HG02623 (cell line): ENCODE measurements at regions not wholly inside any gene's neighbourhood (a gene's known extent, or its start where the extent isn't known, plus 50 kb on each side); places are given as distances from the start of the nearest gene placed in this dataset.

ENCODE experiments used
- ATAC-seq: cut with Tn5 transposase; IDR thresholded peaks from one replicate; pipeline ENCODE4 v1.9.1; 2021; ENCODE audit warnings: moderate library complexity; ENCODE audit not compliant: unreplicated experiment

DNA sequence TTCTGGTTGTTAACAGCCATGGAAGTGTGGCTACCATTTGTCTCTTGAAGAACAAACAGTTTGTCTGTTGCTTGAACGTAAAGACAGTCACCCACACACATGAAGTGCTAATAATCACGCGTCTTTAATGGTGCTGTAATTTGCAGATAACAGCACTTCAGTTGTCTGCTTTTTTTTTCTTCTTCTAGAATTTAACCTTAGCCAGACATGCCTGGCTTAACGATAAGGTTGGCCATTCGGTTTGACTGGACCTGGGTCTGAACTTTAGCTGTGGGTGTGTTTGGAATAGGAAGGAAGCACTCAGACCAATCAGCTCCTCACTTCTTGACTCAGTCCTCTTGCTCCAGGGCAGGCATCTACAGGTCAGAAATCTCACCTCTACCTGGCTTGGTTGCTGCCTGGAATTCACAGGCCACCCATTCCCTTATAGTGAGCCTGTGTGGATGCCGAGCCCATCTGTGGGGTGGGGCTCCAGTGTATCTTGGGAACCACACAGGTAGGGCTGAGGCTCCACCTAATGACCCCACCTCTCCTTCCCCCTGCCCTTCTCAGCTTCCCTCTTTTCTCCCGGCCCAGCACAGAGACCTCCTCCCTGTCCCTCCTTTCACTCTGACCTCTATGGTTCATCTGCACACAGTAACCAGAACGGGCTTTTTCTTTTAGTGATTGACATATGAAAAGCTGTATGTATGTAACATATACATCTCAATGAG lies 246.4 kb upstream of the PWP1 start:
- no peak for ATAC-seq

DNA sequence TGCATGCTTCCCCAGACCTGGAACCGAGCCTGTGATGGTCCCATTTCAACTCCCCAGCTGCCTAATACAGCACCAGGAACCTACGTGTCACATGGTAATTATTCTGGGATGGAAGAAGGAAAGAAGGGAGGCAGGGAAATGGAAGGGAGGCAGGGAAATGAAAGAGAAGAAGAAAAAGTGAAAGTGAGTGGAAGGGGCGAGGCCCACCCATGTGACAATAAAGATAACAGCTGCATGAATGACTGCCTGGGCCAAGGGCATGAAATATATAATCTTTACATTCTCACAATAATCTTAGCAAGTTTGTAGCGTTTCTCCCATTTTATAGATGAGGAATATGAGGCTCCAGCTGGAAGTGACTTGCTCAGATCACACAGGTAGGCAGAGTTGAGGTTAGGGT lies 245.0 kb upstream of the PWP1 start:
- no peak for ATAC-seq

DNA sequence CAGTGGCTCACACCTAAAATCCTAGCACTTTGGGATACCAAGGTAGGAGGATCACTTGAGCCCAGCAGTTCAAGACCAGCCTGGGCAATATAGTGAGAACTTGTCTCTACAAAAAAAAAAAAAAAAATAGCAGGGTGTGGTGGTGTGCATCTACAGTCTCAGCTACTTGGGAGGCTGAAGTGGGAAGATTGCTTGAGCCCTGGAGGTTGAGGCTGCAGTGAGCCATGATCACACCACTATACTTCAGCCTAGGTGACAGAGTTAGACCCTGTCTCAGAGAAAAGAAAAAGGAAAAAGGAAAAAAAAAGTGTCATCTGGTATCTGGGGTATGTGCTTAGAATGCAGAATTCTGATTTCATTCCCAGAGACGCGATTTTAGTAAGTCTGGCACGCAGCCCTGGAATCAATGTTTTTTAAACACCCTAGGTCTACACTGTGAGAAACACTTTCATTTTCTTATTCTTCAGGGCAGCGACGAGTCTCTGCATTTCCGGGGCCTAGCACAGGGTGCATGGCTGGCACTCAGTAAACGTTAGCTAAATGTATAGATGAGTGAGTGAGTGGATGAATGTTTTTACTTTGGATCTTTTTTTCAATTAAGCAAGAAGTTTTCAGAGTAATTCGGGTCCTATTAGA lies 243.8 kb upstream of the PWP1 start:
- ATAC-seq = no peak

DNA sequence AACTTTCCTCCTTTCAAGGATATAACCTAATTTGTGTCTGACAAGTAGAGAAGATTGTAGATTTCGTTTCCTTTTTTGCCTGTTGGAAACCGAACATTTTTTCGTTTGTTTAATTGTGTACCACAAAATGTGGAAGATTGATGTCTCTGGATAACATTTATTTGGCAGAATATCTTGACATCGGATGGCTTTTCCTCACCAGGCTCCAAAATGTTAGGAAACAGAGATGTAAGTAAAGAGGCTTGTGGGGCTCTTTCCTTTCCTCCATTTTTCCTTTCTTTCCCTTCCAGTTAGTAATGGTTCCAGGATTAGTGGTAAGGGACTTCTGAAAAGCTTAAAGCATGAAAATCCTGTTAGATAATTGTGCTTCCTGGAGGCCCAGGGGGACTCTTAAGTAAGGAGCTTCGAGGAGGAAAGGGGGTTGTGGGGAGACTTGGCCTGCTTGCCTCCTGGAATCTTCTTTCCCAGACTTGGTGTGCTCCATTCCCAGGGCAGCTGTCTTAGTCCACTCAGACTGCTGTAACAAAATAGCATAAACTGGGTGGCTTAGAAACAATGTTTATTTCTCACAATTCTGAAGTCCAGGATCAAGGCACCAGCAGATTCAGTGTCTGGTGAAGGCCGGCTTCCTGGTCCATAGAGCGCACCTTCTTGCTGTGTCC lies 243.1 kb upstream of the PWP1 start:
- no peak for ATAC-seq

DNA sequence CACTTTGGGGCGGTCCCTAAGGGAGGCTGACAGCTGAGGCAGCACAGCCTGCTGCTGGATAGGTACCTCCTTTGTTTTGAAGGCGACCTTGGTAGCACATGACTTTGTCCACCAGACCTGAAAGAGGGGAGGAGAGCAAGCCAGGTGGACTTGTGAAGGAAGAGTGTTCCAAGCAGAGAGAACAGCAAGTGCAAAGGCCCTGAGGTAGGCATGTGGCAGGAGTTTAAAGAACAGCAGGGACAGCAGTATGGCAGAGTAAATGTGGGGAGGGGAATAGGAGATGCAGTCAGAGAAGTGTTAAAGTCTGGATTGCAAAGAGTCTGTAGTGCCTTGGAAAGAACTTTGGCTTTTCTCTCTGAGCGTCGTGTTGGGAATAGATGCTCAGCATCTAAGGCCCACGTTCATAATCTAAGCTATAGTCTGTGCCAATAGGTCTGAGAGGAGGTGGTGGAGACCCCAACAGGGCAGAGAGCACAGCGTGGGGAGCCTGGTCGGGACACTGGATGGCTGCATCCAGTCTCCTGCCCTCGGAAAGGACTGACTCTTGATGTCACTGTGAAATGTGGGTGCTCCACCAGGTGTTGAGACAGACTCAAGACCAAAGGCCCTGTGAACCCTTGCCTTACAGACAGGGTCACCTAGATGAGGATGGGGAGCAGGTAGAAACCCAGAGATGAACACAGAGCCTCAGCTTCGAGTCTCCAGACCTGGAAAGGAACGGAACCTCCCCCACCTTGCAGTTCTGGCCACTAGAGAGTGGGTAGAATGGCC lies 242.1 kb upstream of the PWP1 start:
- ATAC-seq = no peak

DNA sequence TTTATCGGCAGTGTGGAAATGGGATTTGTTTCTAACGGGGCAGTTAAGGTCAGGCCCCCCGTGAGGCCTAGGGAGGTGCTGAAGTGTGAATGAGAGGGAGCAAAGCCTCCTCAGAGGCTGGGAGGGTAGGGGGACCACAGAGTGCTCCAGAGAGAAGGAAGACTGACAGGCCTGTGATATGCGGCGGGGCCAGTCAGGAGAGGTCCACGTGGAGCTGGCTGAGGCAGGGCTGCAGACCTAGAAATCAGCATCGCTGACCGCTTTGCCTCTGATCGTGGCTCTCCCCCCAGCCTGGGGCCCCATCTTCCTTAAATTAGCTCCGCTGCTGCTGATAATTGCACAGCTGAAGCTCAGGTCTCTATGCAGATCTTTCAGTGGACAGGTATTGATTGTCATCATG lies 240.8 kb upstream of the PWP1 start:
- no peak for ATAC-seq

DNA sequence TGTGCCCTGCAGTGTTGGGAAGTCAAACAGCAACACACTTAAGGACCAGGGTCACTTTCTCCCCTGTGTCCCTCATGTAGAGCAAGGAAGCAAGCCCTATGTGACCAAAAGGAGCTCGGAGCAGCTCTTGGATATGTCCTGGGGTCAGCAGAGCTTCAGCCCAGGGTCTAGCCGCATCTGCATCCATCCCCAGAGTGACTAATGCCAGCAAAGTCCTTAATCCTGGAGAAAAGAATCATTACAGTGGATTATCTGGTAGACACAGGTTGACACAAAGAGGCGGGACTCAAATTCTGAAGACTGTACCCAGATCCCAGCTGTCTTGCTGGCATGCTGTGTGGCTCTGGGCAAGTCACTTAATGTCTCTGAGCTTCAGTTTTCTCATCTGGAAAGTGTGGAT lies 239.1 kb upstream of the PWP1 start:
- ATAC-seq = no peak

DNA sequence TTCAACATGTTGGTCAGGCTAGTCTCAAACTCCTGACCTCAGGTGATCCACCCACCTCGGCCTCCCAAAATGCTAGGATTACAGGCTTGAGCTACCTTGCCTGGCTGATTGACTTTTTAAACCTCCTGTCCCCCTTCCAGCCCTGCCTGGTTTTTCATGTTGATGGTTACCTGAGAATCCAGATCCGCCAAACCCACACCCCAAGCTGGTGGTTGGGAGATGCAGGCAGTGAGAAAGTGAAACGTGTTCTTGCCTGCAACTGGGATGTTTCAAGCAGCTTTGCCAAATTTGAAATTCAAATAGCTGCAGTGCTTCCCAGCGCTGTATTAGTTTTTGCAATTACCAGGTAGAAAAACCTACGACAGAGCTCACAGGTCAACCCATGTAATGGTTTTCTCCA lies 238.3 kb upstream of the PWP1 start:
- no peak for ATAC-seq

DNA sequence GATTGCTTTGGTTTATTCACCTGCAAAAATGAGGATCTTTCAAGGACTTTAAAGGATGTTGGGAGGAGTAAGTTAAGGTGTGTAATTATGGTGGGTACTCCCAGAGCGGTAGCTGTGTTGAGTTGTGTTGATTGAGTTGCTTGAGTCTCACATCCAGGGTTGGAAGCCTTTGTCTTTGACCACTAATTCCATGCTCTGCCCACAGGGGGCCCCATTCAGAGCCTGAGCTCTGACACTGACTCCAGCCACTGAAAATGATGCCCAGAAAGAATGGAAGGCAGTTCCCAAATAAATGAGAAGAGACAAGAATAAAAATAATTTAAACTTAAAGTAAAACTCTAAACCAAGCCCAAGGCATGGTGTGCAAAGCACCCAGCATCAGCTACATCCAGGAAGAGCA lies 237.4 kb upstream of the PWP1 start:
- no peak for ATAC-seq

DNA sequence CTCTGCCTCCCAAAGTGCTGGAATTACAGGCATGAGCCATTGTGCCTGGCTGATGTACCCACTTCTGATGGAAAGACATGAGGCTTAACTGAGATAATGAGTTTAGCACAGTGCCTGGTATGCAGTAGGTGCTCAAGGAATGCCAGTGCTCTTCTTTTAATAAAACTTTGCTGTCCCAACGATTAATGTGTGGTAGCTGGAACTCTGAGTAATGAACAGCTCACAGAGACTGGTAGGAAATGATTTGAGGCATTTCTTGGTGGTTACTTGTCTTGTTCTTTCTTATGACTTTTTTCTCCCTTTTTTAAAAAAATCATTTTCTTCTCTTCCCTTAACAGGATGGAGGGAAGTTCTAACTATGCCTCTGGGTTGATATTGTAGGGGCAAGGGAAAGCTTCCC lies 235.7 kb upstream of the PWP1 start:
- no peak for ATAC-seq

DNA sequence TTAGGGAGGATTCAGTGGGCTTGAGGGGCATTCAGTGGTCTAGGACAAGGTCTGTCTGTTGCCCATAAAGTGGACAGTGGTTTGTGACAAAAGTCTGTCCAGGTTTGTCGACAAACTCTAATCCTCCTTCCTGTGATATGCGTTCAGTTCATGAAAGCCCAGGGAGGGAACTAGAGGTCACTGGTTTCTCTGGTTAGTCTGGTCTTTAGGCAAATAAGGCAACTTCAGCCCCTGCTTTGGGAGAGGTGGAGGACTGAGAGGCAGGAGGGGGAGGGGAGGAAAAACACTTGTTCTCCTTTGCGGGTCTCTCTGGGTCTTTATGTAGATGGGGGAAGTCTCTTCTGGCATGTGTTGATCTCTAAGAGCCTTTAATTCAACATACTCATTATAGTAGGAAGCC lies 235.1 kb upstream of the PWP1 start:
- ATAC-seq = no peak

DNA sequence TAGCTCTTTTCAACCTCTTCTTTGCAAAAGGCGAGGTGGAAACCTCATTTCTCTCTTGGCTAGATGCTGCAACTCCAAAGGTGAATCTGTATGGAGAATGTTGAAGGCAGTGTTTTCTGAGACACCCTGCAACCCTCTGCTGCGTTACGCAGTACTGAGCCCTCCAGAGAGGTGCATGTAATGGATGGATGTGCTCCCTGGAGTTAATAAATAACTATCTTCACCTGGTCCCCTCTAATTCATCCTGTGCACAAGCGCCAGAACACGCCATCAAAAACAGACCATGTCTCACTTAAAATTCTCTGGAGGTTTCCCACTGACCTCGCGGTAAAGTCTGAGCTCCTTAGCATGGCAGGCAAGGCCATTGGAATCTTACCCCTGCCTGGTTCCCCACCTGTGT lies 234.4 kb upstream of the PWP1 start:
- no peak for ATAC-seq

DNA sequence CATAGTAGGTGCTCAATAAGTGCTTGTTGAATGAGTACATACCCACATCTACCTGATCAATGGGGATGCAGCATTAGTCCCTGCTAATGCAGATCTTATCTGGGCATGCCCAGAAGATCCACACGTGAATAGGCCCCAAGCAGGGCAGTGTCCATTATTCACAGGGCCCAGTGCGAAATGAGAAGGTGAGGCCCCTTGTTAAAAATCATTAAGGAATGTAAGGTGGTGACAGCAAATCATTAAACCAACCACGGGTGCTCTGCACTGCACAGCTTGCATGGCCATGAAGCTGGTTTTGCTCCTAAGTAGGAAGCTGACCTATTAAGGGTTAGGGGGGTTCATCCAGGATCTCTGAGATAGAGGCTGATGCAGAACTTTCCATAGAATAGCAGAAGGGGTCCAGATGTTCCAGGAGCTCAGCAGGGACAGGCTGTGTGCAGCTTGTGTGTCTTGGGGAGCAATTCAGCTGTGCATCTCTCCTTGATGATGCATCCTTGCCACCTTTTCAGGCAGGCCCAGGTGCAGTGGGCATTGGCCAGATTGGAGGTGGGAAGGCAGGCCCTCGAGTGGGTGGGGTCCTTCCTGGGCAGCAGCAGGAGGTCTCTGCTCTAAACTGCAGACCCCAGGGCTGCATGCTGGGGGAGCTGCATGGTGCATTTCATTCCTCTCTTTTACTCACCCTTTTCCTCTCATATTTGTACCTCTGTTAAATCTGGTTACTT lies 231.3 kb upstream of the PWP1 start:
- ATAC-seq = no peak

DNA sequence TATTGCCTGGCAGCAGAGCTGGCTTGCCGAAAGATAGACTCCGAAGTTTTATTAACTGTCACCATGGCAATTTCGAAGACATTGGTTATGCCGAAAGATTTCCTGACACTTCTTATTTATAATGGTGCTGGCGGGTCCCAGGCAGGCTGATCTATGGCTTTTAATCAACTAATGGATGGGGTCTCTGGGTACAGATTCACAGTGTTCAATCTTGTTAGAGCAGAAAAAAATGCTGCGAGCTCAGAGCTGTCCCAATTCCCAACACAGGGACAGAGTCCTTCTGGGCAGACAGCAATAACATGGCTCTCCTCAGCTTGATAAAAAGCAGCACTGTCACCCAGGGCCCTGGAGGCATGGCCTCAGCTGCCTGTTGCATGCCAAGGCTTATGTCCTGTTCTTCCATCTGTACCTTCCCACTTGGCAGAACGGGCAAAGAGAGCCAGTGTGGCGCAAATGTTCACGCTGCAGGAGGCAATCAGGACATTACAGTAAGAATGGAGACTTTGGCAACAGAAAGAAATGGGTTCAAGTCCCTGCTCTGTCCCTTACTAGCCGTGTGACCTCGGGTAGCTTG lies 228.2 kb upstream of the PWP1 start:
- no peak for ATAC-seq

DNA sequence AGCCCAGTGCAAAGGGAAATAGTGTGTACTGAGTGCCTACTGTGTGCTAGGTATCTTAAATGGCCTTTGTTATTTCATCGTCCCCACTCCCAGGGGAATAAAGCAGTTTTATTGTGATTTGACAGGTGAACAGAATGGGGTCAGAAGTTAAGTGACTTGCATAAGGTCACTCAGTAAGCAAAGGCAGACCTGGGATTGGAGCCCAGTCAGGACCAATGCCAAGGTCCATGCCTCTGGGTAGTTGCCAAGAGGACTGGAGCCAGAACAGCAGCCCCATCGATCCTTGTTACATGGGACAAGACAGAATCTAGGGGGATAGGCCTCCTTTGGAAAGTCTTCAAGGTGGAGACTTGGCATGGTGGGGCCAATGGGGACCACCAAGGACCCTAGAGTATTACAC lies 227.4 kb upstream of the PWP1 start:
- ATAC-seq = no peak

DNA sequence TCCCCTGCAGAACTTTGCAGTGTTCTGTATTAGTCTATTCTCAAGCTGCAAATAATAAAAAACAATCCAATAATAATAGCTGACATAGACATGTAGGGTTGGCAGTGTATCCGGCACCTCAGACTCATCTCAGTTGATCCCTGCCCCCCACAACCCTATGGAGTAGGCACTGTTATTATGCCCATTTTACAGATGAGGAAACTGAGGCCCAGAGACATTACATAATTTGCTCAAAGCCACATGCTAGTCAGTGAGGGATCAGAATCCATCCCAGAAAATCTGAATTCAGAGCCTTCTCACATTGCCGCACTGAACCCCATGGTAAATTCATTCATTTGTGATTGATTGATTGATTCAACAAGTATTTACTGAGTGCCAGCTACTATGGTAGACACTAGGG lies 226.6 kb upstream of the PWP1 start:
- no peak for ATAC-seq

DNA sequence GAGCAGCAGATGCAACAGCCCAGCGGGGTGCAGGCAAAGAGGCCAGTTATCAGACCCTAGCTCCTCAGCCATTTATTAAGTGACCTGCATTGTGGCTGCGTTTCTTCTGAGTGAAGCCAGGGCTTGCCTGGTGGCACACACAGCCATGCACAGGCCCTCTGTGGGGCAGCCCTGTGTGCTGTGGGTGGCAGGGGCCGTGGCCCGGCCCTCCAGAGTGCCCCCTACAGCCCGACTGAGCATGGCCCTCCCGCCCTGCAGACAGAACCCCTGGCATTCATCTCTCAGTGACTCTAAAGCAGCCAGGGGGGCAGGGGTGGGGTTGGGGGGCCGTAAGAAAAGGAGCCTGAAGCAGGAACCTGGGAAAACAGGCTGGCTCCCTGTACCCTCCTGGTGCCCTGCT lies 226.0 kb upstream of the PWP1 start:
- no peak for ATAC-seq

DNA sequence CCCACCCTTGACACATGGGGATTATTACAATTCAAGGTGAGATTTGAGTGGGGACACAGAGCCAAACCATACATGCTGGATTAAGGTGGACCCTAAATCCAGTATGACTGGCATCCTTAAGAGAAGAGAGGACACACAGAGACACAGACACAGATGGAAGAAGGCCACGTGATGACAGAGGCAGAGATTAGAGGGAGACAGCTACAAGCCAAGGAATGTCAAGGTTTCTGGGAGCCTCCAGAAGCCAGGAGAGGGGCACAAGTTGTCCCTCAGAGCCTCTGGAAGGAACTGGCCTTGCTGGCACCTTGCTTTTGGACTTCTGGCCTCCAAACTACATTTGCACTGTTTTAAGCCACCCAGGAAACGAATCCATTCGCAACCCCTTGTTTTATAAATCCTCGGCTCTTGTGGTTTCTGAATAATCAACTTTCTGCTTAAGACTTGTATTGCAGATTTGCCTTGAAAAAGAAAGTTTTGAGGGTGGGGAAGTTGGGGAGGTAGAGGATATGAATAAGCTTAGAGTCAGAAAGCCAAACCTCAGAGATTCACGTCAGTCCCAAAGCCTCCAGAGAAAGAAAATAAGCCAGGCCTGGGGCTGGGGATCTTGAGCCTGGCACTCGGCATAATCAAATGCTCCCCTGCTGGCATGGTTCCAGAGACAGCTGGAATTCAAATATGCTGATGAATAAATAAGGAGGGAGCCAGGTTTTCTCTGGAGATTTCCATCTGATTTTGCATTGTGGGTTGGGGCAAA lies 224.2 kb upstream of the PWP1 start:
- no peak for ATAC-seq

DNA sequence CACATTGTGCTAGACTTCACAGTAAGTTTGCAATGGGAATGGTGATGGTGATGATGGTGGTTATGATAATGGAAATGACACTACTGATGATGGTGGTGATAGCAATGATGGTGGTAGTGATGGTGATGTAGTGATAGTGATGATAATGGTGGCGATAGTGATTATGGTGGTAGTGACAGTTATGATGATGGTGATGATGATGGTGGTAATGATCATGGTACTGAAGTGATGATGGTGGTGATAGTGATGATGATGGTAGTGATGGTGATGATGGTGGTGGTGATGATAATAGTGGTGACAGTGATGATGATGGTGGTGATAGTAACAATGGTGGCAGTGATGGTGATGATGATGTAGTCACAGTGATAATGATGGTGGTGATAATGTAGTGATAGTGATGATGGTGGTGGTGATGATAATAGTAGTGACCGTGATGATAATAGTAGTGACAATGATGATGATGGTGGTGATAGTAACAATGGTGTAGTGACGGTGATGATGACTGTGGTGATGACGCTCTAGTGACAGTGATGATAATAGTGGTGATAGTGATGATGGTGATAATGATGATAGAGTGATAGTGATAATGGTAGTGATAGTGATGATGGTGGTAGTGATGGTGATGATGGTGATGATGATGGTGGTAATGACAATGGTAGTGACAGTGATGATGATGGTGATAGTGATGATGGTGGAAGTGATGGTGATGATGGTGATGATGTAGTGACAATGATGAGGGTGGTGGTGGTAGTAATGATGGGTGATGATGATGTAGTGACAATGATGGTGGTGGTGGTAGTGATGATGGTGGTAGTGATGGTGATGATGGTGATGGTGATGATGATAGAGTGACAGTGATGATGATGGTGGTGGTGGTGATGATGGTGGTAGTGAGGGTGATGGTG lies 222.9 kb upstream of the PWP1 start:
- no peak for ATAC-seq
